ENCODE measurements at regions not wholly inside any gene's neighbourhood (a gene's known extent, or its start where the extent isn't known, plus 50 kb on each side); places are given as distances from the start of the nearest gene placed in this dataset.

- no peak for TF ChIP-seq ATF2 (IDR thresholded peaks at IDR 0.05; ENCODE audit: low read length)
- TF ChIP-seq ASH2L (IDR thresholded peaks at IDR 0.05; ENCODE audit: low read length), result no peak
- TF ChIP-seq SP1 (IDR thresholded peaks at IDR 0.05; ENCODE audit: low read depth, low read length), result no peak
- TF ChIP-seq CREB1 (IDR thresholded peaks at IDR 0.05), result no peak
- no peak for TF ChIP-seq YY1 (IDR thresholded peaks at IDR 0.05; ENCODE audit: low read depth, low read length)
- no peak for TF ChIP-seq ZNF274 (IDR thresholded peaks at IDR 0.05; ENCODE audit: borderline replicate concordance, extremely low read depth, low read length)
- no peak for TF ChIP-seq CTCF (IDR thresholded peaks at IDR 0.05; ENCODE audit: control extremely low read depth in 1 of 3, insufficient read depth in 1 of 3, low read depth in 1 of 3, low read length in 3 of 3)
- no peak for TF ChIP-seq BRCA1 (IDR thresholded peaks at IDR 0.05; ENCODE audit: low read depth, low read length)
- TF ChIP-seq CBX5 (IDR thresholded peaks at IDR 0.05; ENCODE audit: low read depth, low read length), result no peak
- no peak for TF ChIP-seq MAFK (IDR thresholded peaks at IDR 0.05; ENCODE audit: low read depth, low read length)
Measured at GRCh38 chr6:54040545-54040944, 70.7 kb upstream of the MLIP start (continued).

Measured in H1 (cell line).